ENCODE measurements at regions not wholly inside any gene's neighbourhood (a gene's known extent, or its start where the extent isn't known, plus 50 kb on each side); places are given as distances from the start of the nearest gene placed in this dataset.

- no peak for DNase-seq
Measured at GRCh38 chr20:3309226-3309625, 70.2 kb upstream of the SLC4A11 start.

- DNase-seq: no peak
Measured at GRCh38 chr20:3307725-3308124, 68.7 kb upstream of the SLC4A11 start.

GRCh38 chr20:3307078-3307477 is 68.1 kb upstream of the SLC4A11 start:
- DNase-seq: no peak

GRCh38 chr20:3306068-3306467 is 67.1 kb upstream of the SLC4A11 start:
- no peak for DNase-seq

- no peak for DNase-seq
Measured at GRCh38 chr20:3304456-3304855, 65.5 kb upstream of the SLC4A11 start.

- no peak for DNase-seq
Measured at GRCh38 chr20:3297079-3297378, 58.0 kb upstream of the SLC4A11 start.

GRCh38 chr20:3296261-3297078 is 57.5 kb upstream of the SLC4A11 start:
- no peak for DNase-seq
